ENCODE measurements at regions not wholly inside any gene's neighbourhood (a gene's known extent, or its start where the extent isn't known, plus 50 kb on each side); places are given as distances from the start of the nearest gene placed in this dataset.

DNA sequence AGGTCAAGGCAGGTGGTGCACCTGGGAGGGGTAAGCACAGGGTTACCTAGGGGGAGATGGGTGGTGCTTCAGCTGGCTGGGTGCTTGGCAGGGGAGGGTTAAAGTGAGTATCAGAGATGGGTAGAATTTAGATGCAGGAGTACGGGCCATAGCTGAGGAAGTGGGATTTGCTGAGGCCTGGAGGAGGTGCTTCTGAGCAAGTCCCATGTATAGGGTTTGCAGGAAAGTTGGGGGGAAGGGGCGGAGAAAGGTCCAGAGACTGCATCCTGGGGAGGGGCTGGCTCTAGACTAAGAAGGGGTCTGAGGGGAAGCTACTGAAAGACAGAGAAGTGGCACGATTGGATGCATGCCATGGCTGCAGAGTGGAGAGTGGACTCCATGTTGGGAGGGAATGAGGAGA, 281.6 kb upstream of the ZNF32 start:
- POLR2A ChIA-PET = no interaction called here
- DNase-seq (ENCODE audit: low read depth in 1 of 2, low spot score in 1 of 2) (no peak), FAIRE-seq (no peak), ATAC-seq (no peak)
- Histone ChIP-seq H3K27ac (no peak overlapping the region), H3K4me1 (no peaks in the 10 kb centered on the region), H3K9me3 (no peaks in the 10 kb centered on the region), H3K4me2 (no peak overlapping the region), H3K4me3 (no peak overlapping the region)
- TF ChIP-seq KDM5A (IDR thresholded peaks at IDR 0.05) (no peak), RAD21 (conservative IDR thresholded peaks at IDR 0.05 in 1 of 2, IDR thresholded peaks at IDR 0.05 in 1 of 2) (no peak), ESRRA (IDR thresholded peaks at IDR 0.05; ENCODE audit: borderline replicate concordance, low read length) (no peak), HOXB13 (CRISPR knock-in tag; IDR thresholded peaks at IDR 0.05; ENCODE audit: low read depth) (no peak), BCL3 (IDR thresholded peaks at IDR 0.05) (no peak), CHD2 (IDR thresholded peaks at IDR 0.05; ENCODE audit: low read length, partially characterized antibody) (no peak)
- WGBS (ENCODE audit: missing lambda C conversion rate) = 12% methylated on average over 3 of the region's 3 CpGs
- CTCF ChIA-PET = no interaction called here

DNA sequence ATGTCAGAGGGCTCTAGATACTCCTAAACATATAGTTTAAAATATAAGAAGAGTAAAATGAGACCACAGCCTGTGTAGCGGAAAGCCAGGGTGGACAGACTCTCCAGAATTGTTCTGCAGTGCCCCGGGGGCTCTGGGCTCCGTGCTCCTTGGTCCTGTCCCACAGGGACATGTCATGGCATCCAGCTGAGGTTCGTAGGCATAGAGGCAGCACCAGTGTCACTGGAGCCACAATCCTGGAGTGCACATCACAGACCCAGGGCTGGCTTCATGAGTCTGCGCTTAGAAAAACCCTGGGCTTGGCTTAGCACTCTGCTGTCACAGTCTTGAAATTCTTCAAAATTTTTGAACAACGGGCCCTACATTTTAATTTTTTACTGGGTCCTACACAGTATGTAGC, 280.4 kb upstream of the ZNF32 start:
- FAIRE-seq (no peak), ATAC-seq (no peak), DNase-seq (ENCODE audit: low read depth in 1 of 2, low spot score in 1 of 2) (no peak)
- Histone ChIP-seq H3K4me2 (no peak overlapping the region), H3K4me1 (no peaks in the 10 kb centered on the region), H3K27ac (no peak overlapping the region), H3K9me3 (no peaks in the 10 kb centered on the region), H3K4me3 (no peak overlapping the region)
- TF ChIP-seq SMC3 (IDR thresholded peaks at IDR 0.05) (no peak), ESRRA (IDR thresholded peaks at IDR 0.05; ENCODE audit: borderline replicate concordance, low read length) (no peak), RNF2 (IDR thresholded peaks at IDR 0.05; ENCODE audit: borderline replicate concordance, low read depth) (no peak), NPAS2 (CRISPR knock-in tag; IDR thresholded peaks at IDR 0.05; ENCODE audit: borderline replicate concordance) (no peak), RCOR1 (IDR thresholded peaks at IDR 0.05; ENCODE audit: low read depth, low read length) (no peak), CEBPB (IDR thresholded peaks at IDR 0.05) (no peak), E2F6 (IDR thresholded peaks at IDR 0.05; ENCODE audit: borderline replicate concordance, low read depth) (no peak), ZSCAN20 (CRISPR knock-in tag; IDR thresholded peaks at IDR 0.05) (no peak), KDM5A (IDR thresholded peaks at IDR 0.05) (no peak), MAZ (IDR thresholded peaks at IDR 0.05; ENCODE audit: borderline replicate concordance, low read depth, low read length) (no peak)
- TF ChIP-seq, protein P1, sequence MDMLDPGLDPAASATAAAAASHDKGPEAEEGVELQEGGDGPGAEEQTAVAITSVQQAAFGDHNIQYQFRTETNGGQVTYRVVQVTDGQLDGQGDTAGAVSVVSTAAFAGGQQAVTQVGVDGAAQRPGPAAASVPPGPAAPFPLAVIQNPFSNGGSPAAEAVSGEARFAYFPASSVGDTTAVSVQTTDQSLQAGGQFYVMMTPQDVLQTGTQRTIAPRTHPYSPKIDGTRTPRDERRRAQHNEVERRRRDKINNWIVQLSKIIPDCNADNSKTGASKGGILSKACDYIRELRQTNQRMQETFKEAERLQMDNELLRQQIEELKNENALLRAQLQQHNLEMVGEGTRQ (IDR thresholded peaks at IDR 0.05) = no peak
- ChIA-PET CTCF (no interaction called here), POLR2A (no interaction called here)
- 18% methylated on average over 6 of the region's 6 CpGs for WGBS (ENCODE audit: missing lambda C conversion rate)

DNA sequence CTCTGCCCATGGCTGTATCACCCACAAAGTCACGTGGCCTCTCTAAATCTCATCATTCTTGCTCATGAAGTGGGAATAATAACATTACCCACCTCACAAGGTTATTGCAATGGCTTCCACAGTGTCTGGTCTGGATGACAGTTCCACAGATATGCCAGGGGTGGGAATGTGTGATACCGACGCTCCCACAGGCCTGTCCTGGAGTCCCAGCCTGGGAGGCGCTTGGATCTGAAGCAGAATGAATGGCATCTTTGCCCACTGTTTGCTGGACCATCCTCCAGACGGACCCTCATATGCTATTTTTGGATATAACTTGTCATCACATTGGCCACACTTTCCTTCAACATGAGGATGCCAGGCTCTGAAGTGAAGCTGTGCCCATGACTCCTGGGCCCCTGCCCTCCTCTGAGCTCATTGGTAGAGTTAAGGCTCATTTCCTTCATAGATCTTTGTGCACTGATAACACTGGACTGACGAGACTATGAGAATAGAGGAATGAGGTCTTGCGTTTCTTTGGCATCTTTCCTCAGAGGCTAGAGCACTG, 279.8 kb upstream of the ZNF32 start:
- Histone ChIP-seq H3K4me1 (no peaks in the 10 kb centered on the region), H3K9me3 (no peaks in the 10 kb centered on the region), H3K27ac (no peak overlapping the region), H3K4me3 (no peak overlapping the region), H3K4me2 (no peak overlapping the region)
- 11% methylated on average over 7 of the region's 7 CpGs for WGBS (ENCODE audit: missing lambda C conversion rate)
- FAIRE-seq (no peak), ATAC-seq (no peak), DNase-seq (ENCODE audit: low read depth in 1 of 2, low spot score in 1 of 2) (no peak)
- ChIA-PET CTCF (no interaction called here), POLR2A (no interaction called here)
- TF ChIP-seq CBX2 (IDR thresholded peaks at IDR 0.05; ENCODE audit: borderline replicate concordance, low read depth) (no peak), HEYL (CRISPR knock-in tag; IDR thresholded peaks at IDR 0.05) (no peak), KDM5A (IDR thresholded peaks at IDR 0.05) (no peak), RARB (CRISPR knock-in tag; IDR thresholded peaks at IDR 0.05) (no peak), SREBF2 (IDR thresholded peaks at IDR 0.05) (no peak), BHLHE40 (IDR thresholded peaks at IDR 0.05; ENCODE audit: low read depth, low read length) (no peak), RFX5 (IDR thresholded peaks at IDR 0.05) (no peak), ZFP36 (IDR thresholded peaks at IDR 0.05; ENCODE audit: borderline replicate concordance, partially characterized antibody) (no peak), CHD4 (IDR thresholded peaks at IDR 0.05; ENCODE audit: borderline replicate concordance) (no peak), ZNF302 (CRISPR knock-in tag; IDR thresholded peaks at IDR 0.05) (no peak), MAX (IDR thresholded peaks at IDR 0.05) (no peak), HOXA7 (CRISPR knock-in tag; IDR thresholded peaks at IDR 0.05) (no peak)
- TF ChIP-seq, protein P2, sequence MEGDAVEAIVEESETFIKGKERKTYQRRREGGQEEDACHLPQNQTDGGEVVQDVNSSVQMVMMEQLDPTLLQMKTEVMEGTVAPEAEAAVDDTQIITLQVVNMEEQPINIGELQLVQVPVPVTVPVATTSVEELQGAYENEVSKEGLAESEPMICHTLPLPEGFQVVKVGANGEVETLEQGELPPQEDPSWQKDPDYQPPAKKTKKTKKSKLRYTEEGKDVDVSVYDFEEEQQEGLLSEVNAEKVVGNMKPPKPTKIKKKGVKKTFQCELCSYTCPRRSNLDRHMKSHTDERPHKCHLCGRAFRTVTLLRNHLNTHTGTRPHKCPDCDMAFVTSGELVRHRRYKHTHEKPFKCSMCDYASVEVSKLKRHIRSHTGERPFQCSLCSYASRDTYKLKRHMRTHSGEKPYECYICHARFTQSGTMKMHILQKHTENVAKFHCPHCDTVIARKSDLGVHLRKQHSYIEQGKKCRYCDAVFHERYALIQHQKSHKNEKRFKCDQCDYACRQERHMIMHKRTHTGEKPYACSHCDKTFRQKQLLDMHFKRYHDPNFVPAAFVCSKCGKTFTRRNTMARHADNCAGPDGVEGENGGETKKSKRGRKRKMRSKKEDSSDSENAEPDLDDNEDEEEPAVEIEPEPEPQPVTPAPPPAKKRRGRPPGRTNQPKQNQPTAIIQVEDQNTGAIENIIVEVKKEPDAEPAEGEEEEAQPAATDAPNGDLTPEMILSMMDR (IDR thresholded peaks at IDR 0.05) = no peak
- TF ChIP-seq, protein P3, sequence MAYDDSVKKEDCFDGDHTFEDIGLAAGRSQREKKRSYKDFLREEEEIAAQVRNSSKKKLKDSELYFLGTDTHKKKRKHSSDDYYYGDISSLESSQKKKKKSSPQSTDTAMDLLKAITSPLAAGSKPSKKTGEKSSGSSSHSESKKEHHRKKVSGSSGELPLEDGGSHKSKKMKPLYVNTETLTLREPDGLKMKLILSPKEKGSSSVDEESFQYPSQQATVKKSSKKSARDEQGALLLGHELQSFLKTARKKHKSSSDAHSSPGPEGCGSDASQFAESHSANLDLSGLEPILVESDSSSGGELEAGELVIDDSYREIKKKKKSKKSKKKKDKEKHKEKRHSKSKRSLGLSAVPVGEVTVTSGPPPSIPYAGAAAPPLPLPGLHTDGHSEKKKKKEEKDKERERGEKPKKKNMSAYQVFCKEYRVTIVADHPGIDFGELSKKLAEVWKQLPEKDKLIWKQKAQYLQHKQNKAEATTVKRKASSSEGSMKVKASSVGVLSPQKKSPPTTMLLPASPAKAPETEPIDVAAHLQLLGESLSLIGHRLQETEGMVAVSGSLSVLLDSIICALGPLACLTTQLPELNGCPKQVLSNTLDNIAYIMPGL (CRISPR knock-in tag; IDR thresholded peaks at IDR 0.05; ENCODE audit: borderline replicate concordance) = no peak
- TF ChIP-seq, protein P4, sequence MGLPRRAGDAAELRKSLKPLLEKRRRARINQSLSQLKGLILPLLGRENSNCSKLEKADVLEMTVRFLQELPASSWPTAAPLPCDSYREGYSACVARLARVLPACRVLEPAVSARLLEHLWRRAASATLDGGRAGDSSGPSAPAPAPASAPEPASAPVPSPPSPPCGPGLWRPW (IDR thresholded peaks at IDR 0.05) = no peak
